D721Med (cell line): ENCODE measurements at regions not wholly inside any gene's neighbourhood (a gene's known extent, or its start where the extent isn't known, plus 50 kb on each side); places are given as distances from the start of the nearest gene placed in this dataset.

Experiments
- DNase-seq: peaks from one replicate; pipeline ENCODE4 v3.0.0; 2011; ENCODE audit warnings: low spot score; ENCODE audit not compliant: insufficient read length
- FAIRE-seq: peaks from 2 replicates; lab custom pipeline; 2011; peaks lifted over from hg19 to GRCh38; lab: Jason Lieb, UNC
- TF ChIP-seq, protein P1 (sequence below): IDR thresholded peaks from 2 replicates; pipeline ENCODE4 v1.5.1; 2012; ENCODE audit warnings: mild to moderate bottlenecking, control low read depth; ENCODE audit not compliant: insufficient read depth; ENCODE audit errors: missing control alignments

GRCh38 chr13:44218501-44219240, 155.0 kb upstream of the SERP2 start:
- DNase-seq (no peak), FAIRE-seq (no peak)
- TF ChIP-seq, protein P1, sequence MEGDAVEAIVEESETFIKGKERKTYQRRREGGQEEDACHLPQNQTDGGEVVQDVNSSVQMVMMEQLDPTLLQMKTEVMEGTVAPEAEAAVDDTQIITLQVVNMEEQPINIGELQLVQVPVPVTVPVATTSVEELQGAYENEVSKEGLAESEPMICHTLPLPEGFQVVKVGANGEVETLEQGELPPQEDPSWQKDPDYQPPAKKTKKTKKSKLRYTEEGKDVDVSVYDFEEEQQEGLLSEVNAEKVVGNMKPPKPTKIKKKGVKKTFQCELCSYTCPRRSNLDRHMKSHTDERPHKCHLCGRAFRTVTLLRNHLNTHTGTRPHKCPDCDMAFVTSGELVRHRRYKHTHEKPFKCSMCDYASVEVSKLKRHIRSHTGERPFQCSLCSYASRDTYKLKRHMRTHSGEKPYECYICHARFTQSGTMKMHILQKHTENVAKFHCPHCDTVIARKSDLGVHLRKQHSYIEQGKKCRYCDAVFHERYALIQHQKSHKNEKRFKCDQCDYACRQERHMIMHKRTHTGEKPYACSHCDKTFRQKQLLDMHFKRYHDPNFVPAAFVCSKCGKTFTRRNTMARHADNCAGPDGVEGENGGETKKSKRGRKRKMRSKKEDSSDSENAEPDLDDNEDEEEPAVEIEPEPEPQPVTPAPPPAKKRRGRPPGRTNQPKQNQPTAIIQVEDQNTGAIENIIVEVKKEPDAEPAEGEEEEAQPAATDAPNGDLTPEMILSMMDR, result no peak

- DNase-seq (no peak), FAIRE-seq (no peak)
- TF ChIP-seq, protein P1, result no peak
These were observed 153.8 kb upstream of the SERP2 start for GRCh38 chr13:44219577-44220548.

GRCh38 chr13:44220948-44221347, 152.7 kb upstream of the SERP2 start:
- FAIRE-seq (no peak), DNase-seq (no peak)

DNA sequence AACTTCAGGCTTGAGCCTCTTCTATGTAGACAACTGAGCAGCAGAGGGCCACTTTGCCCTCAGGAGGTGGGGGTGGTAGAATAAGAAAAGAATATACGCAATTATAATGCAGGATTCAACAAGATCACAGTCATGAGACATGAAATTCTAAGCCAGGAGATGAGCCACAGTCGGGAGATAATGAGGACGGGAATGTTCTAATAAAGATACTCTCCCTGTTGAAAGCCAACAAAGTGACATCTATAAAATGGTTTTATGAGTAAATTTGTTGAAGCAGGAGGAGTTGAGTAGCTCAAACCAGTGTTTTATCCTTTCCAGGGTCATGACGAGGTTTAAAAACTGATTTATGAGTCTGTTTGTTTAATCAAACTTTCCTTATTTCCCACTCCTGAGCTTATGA, 152.0 kb upstream of the SERP2 start:
- no peak for FAIRE-seq

More at GRCh38 chr13:44220948-44221347, 152.7 kb upstream of the SERP2 start:
- TF ChIP-seq, protein P1, result no peak

DNA sequence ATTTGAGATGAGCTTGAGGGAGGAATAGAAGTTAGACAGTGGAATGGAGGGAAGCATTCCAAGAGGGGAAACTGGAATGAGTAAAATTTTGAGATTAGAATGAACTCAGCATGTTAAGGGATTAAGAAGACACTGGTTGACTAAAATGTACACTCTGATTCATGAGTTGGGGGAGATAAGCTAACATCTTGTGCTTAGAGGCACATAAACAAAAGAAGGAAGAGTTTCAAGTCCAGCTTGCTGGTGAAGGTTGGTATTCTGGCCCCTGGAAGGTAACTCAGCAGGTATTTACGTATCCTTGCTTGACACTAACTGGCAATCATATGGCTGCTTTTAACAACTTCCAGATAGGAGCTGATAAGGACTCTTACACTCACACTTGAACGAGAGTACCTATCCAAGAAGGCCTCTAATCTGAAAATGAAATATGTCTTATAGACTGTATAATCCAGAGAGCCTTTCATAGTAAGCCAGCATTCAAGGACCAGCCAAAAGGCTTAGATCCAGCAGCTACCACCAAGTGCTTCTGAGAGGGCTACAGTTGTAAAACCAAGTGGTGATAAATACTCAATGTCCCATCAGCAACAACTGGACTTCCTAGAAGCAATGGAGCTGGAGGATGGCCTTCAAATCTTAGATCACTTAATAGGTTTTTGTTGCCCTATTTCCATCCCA, 149.7 kb upstream of the SERP2 start:
- TF ChIP-seq, protein P1, result no peak
- FAIRE-seq (no peak), DNase-seq (no peak)

More for the DNA sequence above, 152.0 kb upstream of the SERP2 start:
- TF ChIP-seq, protein P1, result no peak
- no peak for DNase-seq

GRCh38 chr13:44224450-44225149, 149.0 kb upstream of the SERP2 start:
- TF ChIP-seq, protein P1, result no peak
- no peak for FAIRE-seq
- no peak for DNase-seq
